Chondrocyte (in vitro differentiated cells): ENCODE measurements at regions not wholly inside any gene's neighbourhood (a gene's known extent, or its start where the extent isn't known, plus 50 kb on each side); places are given as distances from the start of the nearest gene placed in this dataset.

Experiments used
- DNase-seq: peaks from one replicate; pipeline ENCODE4 v3.0.0; 2021; ENCODE audit warnings: mixed read lengths, low spot score
- H3K27ac Mint-ChIP-seq: one replicate; pipeline ENCODE4 v1.8.0; 2021; ENCODE audit warnings: mild to moderate bottlenecking, moderate library complexity, mixed read lengths; ENCODE audit not compliant: unreplicated experiment
- H3K27me3 Mint-ChIP-seq: 2 replicates; pipeline ENCODE4 v1.8.0; 2021; ENCODE audit warnings: low read depth, mixed read lengths
- H3K36me3 Mint-ChIP-seq: 2 replicates; pipeline ENCODE4 v1.8.0; 2021; ENCODE audit warnings: low read depth, mixed read lengths
- H3K4me1 Mint-ChIP-seq: 2 replicates; pipeline ENCODE4 v1.8.0; 2021; ENCODE audit warnings: low read depth, mild to moderate bottlenecking, mixed read lengths
- H3K4me3 Mint-ChIP-seq: one replicate; pipeline ENCODE4 v1.8.0; 2021; ENCODE audit warnings: mild to moderate bottlenecking, moderate library complexity, mixed read lengths; ENCODE audit not compliant: unreplicated experiment
- H3K9me3 Mint-ChIP-seq: 2 replicates; pipeline ENCODE4 v1.8.0; 2021; ENCODE audit warnings: low read depth, mixed read lengths
- CTCF ChIP-seq: fragments of 200-600 bp; sonication (generic); IDR thresholded peaks from 2 replicates; pipeline ENCODE4 v1.5.0; 2021; ENCODE audit warnings: antibody characterized with exemption, mild to moderate bottlenecking, moderate library complexity

- Mint-ChIP-seq H3K9me3 (peaks cover 6% of the 10 kb centered on the region), H3K27ac (no peak overlapping the region), H3K4me3 (no peak overlapping the region), H3K36me3 (no peaks in the 10 kb centered on the region), H3K27me3 (no peaks in the 10 kb centered on the region), H3K4me1 (no peaks in the 10 kb centered on the region)
- DNase-seq: no peak
- no peak for TF ChIP-seq CTCF
Measured at GRCh38 chr10:128661404-128662197, 535.4 kb upstream of the MKI67 start.

GRCh38 chr10:128662520-128662919 is 536.3 kb upstream of the MKI67 start:
- Mint-ChIP-seq H3K27me3 (no peaks in the 10 kb centered on the region), H3K4me1 (no peaks in the 10 kb centered on the region), H3K4me3 (no peak overlapping the region), H3K27ac (no peak overlapping the region), H3K9me3 (peaks cover 6% of the 10 kb centered on the region), H3K36me3 (no peaks in the 10 kb centered on the region)
- TF ChIP-seq CTCF: no peak
- no peak for DNase-seq

GRCh38 chr10:128664729-128665128 is 538.5 kb upstream of the MKI67 start:
- Mint-ChIP-seq H3K36me3 (no peaks in the 10 kb centered on the region), H3K27ac (no peak overlapping the region), H3K4me3 (no peak overlapping the region), H3K27me3 (no peaks in the 10 kb centered on the region), H3K9me3 (peaks cover 6% of the 10 kb centered on the region), H3K4me1 (no peaks in the 10 kb centered on the region)
- no peak for TF ChIP-seq CTCF
- DNase-seq: no peak

- Mint-ChIP-seq H3K9me3 (peaks cover 7% of the 10 kb centered on the region), H3K27ac (no peak overlapping the region), H3K36me3 (no peaks in the 10 kb centered on the region), H3K4me1 (no peaks in the 10 kb centered on the region), H3K4me3 (no peak overlapping the region), H3K27me3 (peaks cover 7% of the 10 kb centered on the region)
- no peak for DNase-seq
- no peak for TF ChIP-seq CTCF
Measured at GRCh38 chr10:128675405-128675804, 549.2 kb upstream of the MKI67 start.

GRCh38 chr10:128680116-128680515 is 553.9 kb upstream of the MKI67 start:
- no peak overlapping the region for H3K27ac Mint-ChIP-seq
- no peak overlapping the region for H3K4me3 Mint-ChIP-seq
- peaks cover 7% of the 10 kb centered on the region for H3K9me3 Mint-ChIP-seq
- no peaks in the 10 kb centered on the region for H3K4me1 Mint-ChIP-seq
- TF ChIP-seq CTCF: no peak
- peaks cover 5% of the 10 kb centered on the region for H3K27me3 Mint-ChIP-seq
- DNase-seq: no peak
- H3K36me3 Mint-ChIP-seq: no peaks in the 10 kb centered on the region
